Upper lobe of left lung (tissue), 6 donors: ENCODE measurements at regions not wholly inside any gene's neighbourhood (a gene's known extent, or its start where the extent isn't known, plus 50 kb on each side); places are given as distances from the start of the nearest gene placed in this dataset.

Experiments used
- ATAC-seq, 2 donors: fragments of 200-7000 bp; cut with Tn5 transposase; one replicate each; pipeline ENCODE4 v1.9.1; 2022; ENCODE audit warnings: mild to moderate bottlenecking in 2 of 2, moderate library complexity in 2 of 2; ENCODE audit not compliant: low FRiP score in 2 of 2
- DNase-seq, 2 donors: peaks; one replicate each; pipeline ENCODE4 v3.0.0-alpha.2; 2019 to 2020
- H3K27ac ChIP-seq, 4 donors: fragments of 200-600 bp; sonication (generic); one replicate each; pipeline ENCODE4 v1.5.1; 2016 to 2019
- H3K27me3 ChIP-seq, 4 donors: fragments of 200-600 bp; sonication (generic); one replicate each; pipeline ENCODE4 v1.5.1; 2017 to 2019
- H3K36me3 ChIP-seq, 4 donors: fragments of 200-600 bp; sonication (generic); one replicate each; pipeline ENCODE4 v1.5.1; 2016 to 2019
- H3K4me1 ChIP-seq, 4 donors: fragments of 200-600 bp; sonication (generic); one replicate each; pipeline ENCODE4 v1.5.1; 2018 to 2019
- H3K4me3 ChIP-seq, 4 donors: fragments of 200-600 bp; sonication (generic); one replicate each; pipeline ENCODE4 v1.5.1; 2017 to 2019; ENCODE audit warnings: mild to moderate bottlenecking in 2 of 4, moderate library complexity in 1 of 4
- H3K9me3 ChIP-seq, 4 donors: fragments of 200-600 bp; sonication (generic); one replicate each; pipeline ENCODE4 v1.5.1; 2018 to 2019
- EP300 ChIP-seq, 4 donors: sonication (generic); formaldehyde crosslinking; IDR thresholded peaks; one replicate each; pipeline ENCODE4 v1.5.1; 2017; ENCODE audit warnings: antibody characterized with exemption in 4 of 4, control low read depth in 2 of 4
- POLR2A ChIP-seq, 4 donors: fragments of 450-650 bp; IDR thresholded peaks; one replicate each; pipeline ENCODE4 v1.5.1; 2016 to 2017; ENCODE audit warnings: antibody characterized with exemption in 4 of 4, mild to moderate bottlenecking in 2 of 4
- POLR2AphosphoS5 ChIP-seq, 2 donors: sonication (generic); formaldehyde crosslinking; IDR thresholded peaks; one replicate each; pipeline ENCODE4 v1.5.1; 2017; ENCODE audit warnings: antibody characterized with exemption in 2 of 2
- WGBS, 2 donors: methylation state at CpG; one replicate each; pipeline ENCODE4 v1.1.5; 2017 to 2018; 5-methylcytosine and 5-hydroxymethylcytosine counted together
- TF ChIP-seq, protein P1 (sequence below), 6 experiments: fragments of 450-650 bp in 4 of 6; fragments of 200-600 bp in 2 of 6; sonication (generic) in 2 of 6; IDR thresholded peaks; one replicate each; pipeline ENCODE4 v1.5.1; 2016 to 2019; ENCODE audit warnings: antibody characterized with exemption in 6 of 6
- donor health status: DM: no; HTN: no; CAD: no; lungs with moderate emphysema.
- donor health status: DM: no; HTN: yes; CAD: no; lungs with severe emphysema.

DNA sequence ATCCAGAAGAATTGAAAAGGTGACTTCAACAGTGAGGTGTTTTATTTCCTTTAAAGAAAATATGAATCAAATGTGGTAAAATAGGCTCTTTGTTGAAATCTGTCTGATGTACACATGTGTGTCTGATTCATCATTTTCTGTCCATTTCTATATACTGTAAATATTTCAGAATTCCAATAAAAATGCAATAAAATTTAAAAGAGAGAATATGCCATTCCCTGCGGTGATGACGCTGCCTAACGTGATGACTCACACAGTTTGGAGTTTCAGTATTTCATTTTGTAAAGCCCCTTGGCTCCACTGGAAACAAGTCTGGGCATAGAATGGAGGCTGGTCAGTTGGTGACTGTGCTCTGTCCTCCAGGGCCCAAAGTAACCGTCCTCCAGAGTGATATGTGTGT, 482.5 kb upstream of the CDH5 start:
- no peaks in the 10 kb centered on the region for H3K27me3 ChIP-seq
- no peak for DNase-seq
- 95 to 96% methylated on average over 4 of the region's 4 CpGs for WGBS, 2 donors

GRCh38 chr16:65878347-65878746, 488.1 kb upstream of the CDH5 start:
- Histone ChIP-seq H3K36me3 (no peaks in the 10 kb centered on the region), H3K4me1 (no peaks in the 10 kb centered on the region), H3K27ac (no peak overlapping the region), H3K4me3 (no peak overlapping the region), H3K27me3 (no peaks in the 10 kb centered on the region), H3K9me3 (no peaks in the 10 kb centered on the region)
- ATAC-seq = no peak
- DNase-seq = no peak
- TF ChIP-seq POLR2AphosphoS5 (IDR thresholded peaks at IDR 0.05) (no peak), EP300 (IDR thresholded peaks at IDR 0.05) (no peak), POLR2A (IDR thresholded peaks at IDR 0.05) (no peak)
- TF ChIP-seq, protein P1, sequence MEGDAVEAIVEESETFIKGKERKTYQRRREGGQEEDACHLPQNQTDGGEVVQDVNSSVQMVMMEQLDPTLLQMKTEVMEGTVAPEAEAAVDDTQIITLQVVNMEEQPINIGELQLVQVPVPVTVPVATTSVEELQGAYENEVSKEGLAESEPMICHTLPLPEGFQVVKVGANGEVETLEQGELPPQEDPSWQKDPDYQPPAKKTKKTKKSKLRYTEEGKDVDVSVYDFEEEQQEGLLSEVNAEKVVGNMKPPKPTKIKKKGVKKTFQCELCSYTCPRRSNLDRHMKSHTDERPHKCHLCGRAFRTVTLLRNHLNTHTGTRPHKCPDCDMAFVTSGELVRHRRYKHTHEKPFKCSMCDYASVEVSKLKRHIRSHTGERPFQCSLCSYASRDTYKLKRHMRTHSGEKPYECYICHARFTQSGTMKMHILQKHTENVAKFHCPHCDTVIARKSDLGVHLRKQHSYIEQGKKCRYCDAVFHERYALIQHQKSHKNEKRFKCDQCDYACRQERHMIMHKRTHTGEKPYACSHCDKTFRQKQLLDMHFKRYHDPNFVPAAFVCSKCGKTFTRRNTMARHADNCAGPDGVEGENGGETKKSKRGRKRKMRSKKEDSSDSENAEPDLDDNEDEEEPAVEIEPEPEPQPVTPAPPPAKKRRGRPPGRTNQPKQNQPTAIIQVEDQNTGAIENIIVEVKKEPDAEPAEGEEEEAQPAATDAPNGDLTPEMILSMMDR (IDR thresholded peaks at IDR 0.05) = no peak
- 90 to 94% methylated on average over 4 of the region's 4 CpGs for WGBS, 2 donors

More for the DNA sequence above, 482.5 kb upstream of the CDH5 start:
- no peak for ATAC-seq
- H3K36me3 ChIP-seq = no peaks in the 10 kb centered on the region
- H3K27ac ChIP-seq = no peak overlapping the region
- H3K4me3 ChIP-seq = no peak overlapping the region
- no peaks in the 10 kb centered on the region for H3K4me1 ChIP-seq
- no peaks in the 10 kb centered on the region for H3K9me3 ChIP-seq
- TF ChIP-seq EP300 (IDR thresholded peaks at IDR 0.05) = no peak
- TF ChIP-seq POLR2A (IDR thresholded peaks at IDR 0.05) = no peak
- TF ChIP-seq POLR2AphosphoS5 (IDR thresholded peaks at IDR 0.05) = no peak
- TF ChIP-seq, protein P1 (IDR thresholded peaks at IDR 0.05) = no peak

DNA sequence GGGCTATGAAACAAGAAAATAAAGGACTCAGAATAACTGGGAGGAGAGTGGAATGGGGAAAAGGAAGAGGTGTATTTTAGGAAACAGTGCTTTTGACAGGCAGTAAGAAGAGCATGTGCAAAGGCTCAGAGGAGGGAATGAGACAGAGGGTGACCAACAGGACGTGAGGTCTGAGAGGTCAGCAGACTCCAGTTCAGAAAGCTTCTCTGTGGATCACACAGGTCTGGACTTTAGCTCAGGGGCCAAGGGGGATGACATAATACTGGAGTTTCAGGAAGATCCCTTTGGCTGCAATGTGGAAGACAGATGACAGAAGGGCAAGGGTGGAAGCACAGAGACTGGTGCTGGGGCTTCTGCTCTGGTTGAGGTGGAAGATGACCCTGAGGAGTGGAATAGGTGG, 489.9 kb upstream of the CDH5 start:
- H3K9me3 ChIP-seq = no peaks in the 10 kb centered on the region
- H3K27me3 ChIP-seq = no peaks in the 10 kb centered on the region
- 55 to 68% methylated on average over 1 of the region's 1 CpG for WGBS, 2 donors
- ATAC-seq (no peak), DNase-seq (no peak)
- TF ChIP-seq POLR2A (IDR thresholded peaks at IDR 0.05) = no peak
- no peak for TF ChIP-seq EP300 (IDR thresholded peaks at IDR 0.05)
- no peak for TF ChIP-seq POLR2AphosphoS5 (IDR thresholded peaks at IDR 0.05)
- TF ChIP-seq, protein P1 (IDR thresholded peaks at IDR 0.05) = no peak
- H3K27ac ChIP-seq = no peak overlapping the region
- no peaks in the 10 kb centered on the region for H3K4me1 ChIP-seq
- no peak overlapping the region for H3K4me3 ChIP-seq
- H3K36me3 ChIP-seq = no peaks in the 10 kb centered on the region

DNA sequence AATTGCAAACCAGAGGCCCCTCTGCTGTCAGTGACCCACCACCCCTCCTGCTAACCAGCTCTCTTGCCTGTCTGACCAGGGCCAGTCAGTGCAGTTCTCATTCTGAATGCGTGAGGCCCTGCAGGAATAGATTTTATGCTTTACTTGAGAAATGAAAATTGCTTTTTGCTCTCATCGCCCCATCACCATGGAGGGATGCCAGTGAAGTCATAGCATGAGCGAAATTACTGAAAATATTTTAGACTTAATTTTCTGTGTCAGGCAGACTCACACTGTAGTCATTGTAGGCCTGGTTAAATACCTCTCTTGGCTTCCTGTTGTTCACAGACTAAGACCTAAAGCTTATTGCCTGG, 490.5 kb upstream of the CDH5 start:
- Histone ChIP-seq H3K4me3 (no peak overlapping the region), H3K27me3 (no peaks in the 10 kb centered on the region), H3K9me3 (no peaks in the 10 kb centered on the region), H3K27ac (no peak overlapping the region), H3K4me1 (no peaks in the 10 kb centered on the region), H3K36me3 (no peaks in the 10 kb centered on the region)
- WGBS, 2 donors = 76 to 88% methylated on average over 3 of the region's 3 CpGs
- no peak for DNase-seq
- no peak for TF ChIP-seq EP300 (IDR thresholded peaks at IDR 0.05)
- TF ChIP-seq, protein P1 (IDR thresholded peaks at IDR 0.05) = no peak
- no peak for TF ChIP-seq POLR2AphosphoS5 (IDR thresholded peaks at IDR 0.05)
- TF ChIP-seq POLR2A (IDR thresholded peaks at IDR 0.05) = no peak
- no peak for ATAC-seq

GRCh38 chr16:65875381-65876055, 491.0 kb upstream of the CDH5 start:
- Histone ChIP-seq H3K27me3 (no peaks in the 10 kb centered on the region), H3K9me3 (no peaks in the 10 kb centered on the region), H3K27ac (no peak overlapping the region), H3K4me3 (no peak overlapping the region), H3K4me1 (no peaks in the 10 kb centered on the region), H3K36me3 (no peaks in the 10 kb centered on the region)
- ATAC-seq = no peak
- no peak for DNase-seq
- TF ChIP-seq POLR2A (IDR thresholded peaks at IDR 0.05) = no peak
- 82 to 86% methylated on average over 6 of the region's 6 CpGs for WGBS, 2 donors
